ENCODE measurements at regions not wholly inside any gene's neighbourhood (a gene's known extent, or its start where the extent isn't known, plus 50 kb on each side); places are given as distances from the start of the nearest gene placed in this dataset.
A peak's percentile ranks its signal among the peaks of the same experiment; 100 is the strongest.

GRCh38 chr13:55214841-55215345, 1925.8 kb upstream of the PRR20A start:
- no peak for DNase-seq
- no peak overlapping the region for H3K4me3 ChIP-seq (ENCODE audit: insufficient read depth, low read depth, low read length)
- H3K27me3 ChIP-seq (ENCODE audit: control insufficient read depth, insufficient read depth, low read length): no peaks in the 10 kb centered on the region
- H3K36me3 ChIP-seq (replicated peaks; ENCODE audit: control insufficient read depth, insufficient read depth, low read length): no peaks in the 10 kb centered on the region

DNA sequence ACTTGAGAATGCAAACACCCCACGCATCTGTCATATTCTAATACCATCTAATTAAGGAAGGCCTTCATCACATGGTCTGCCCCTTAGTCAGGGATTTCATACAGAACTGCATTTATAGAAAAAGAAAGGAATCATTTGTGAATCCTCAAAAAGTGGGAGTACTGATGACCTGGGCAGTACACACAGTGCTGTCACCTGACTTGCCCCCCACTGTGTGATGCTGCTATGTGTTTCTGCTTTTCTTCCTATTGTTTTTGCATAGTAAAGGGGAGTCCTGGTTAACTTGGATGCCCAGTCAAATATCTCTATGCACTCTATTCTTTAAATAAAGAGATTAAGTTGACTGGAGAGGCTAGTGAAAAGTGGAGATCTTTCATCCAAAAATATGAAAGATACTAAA, 1921.2 kb upstream of the PRR20A start:
- no peaks in the 10 kb centered on the region for H3K36me3 ChIP-seq (replicated peaks; ENCODE audit: control insufficient read depth, insufficient read depth, low read length)
- no peak for DNase-seq
- no peak overlapping the region for H3K4me3 ChIP-seq (ENCODE audit: insufficient read depth, low read depth, low read length)
- no peaks in the 10 kb centered on the region for H3K27me3 ChIP-seq (ENCODE audit: control insufficient read depth, insufficient read depth, low read length)

GRCh38 chr13:55229906-55230569, 1910.7 kb upstream of the PRR20A start:
- Histone ChIP-seq H3K36me3 (replicated peaks; ENCODE audit: control insufficient read depth, insufficient read depth, low read length) (no peaks in the 10 kb centered on the region), H3K27me3 (ENCODE audit: control insufficient read depth, insufficient read depth, low read length) (no peaks in the 10 kb centered on the region), H3K4me3 (ENCODE audit: insufficient read depth, low read depth, low read length) (no peak overlapping the region)
- DNase-seq: no peak

GRCh38 chr13:55230570-55230908, 1910.2 kb upstream of the PRR20A start:
- no peak for DNase-seq
- no peaks in the 10 kb centered on the region for H3K36me3 ChIP-seq (replicated peaks; ENCODE audit: control insufficient read depth, insufficient read depth, low read length)
- H3K4me3 ChIP-seq (ENCODE audit: insufficient read depth, low read depth, low read length): no peak overlapping the region
- no peaks in the 10 kb centered on the region for H3K27me3 ChIP-seq (ENCODE audit: control insufficient read depth, insufficient read depth, low read length)

DNA sequence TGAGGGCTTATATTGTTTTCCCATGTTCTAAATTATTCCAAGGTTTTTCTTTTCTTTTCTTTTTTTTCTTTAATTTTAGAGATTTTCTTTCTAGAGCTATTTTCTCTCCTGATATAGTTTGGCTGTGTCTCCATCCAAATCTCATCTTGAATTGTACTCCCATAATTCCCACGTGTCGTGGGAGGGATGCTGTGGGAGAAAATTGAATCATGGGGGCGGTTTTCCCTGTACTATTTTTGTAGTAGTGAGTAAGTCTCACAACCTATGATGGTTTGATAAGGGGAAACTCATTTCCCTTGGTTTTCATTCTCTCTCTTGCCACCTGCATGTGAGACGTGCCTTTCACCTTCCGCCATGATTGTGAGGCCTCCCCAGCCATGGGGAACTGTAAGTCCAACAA, 1906.4 kb upstream of the PRR20A start:
- no peak for DNase-seq
- no peaks in the 10 kb centered on the region for H3K27me3 ChIP-seq (ENCODE audit: control insufficient read depth, insufficient read depth, low read length)
- H3K36me3 ChIP-seq (replicated peaks; ENCODE audit: control insufficient read depth, insufficient read depth, low read length): no peaks in the 10 kb centered on the region
- no peak overlapping the region for H3K4me3 ChIP-seq (ENCODE audit: insufficient read depth, low read depth, low read length)

DNA sequence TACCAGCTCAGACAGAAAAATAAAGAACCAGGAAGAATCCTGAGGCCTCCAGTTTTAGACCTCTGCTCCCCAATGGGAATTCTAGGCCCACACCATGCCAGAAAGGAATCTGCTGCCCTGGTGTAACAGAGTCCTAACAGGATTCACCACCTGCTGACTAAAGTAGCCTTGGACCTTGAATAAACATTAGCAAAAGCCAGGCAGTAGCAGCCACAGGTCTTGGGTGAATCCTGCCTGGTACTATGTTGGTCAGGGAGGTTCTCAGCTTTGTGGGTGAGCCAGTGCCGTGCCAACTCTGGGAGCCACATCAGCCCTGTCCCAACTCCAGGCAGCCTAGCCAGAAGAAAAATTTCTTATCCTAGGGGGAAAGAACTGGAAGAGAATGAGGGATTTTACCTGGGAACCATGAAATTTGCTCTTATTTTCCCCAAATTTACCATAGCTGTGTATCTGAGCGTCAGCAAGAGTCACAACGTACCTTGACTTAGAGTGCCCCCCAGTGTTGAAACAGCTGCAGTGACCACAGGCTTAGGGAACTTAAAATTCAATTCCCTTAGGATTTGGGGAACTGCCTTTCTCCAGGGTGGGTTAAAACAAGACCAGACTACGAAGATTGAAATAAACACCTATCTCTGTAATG, 1895.6 kb upstream of the PRR20A start:
- peak; percentile 35 for DNase-seq
- no peak overlapping the region for H3K4me3 ChIP-seq (ENCODE audit: insufficient read depth, low read depth, low read length)
- no peaks in the 10 kb centered on the region for H3K27me3 ChIP-seq (ENCODE audit: control insufficient read depth, insufficient read depth, low read length)
- H3K36me3 ChIP-seq (replicated peaks; ENCODE audit: control insufficient read depth, insufficient read depth, low read length): no peaks in the 10 kb centered on the region

- DNase-seq: no peak
- no peaks in the 10 kb centered on the region for H3K36me3 ChIP-seq (replicated peaks; ENCODE audit: control insufficient read depth, insufficient read depth, low read length)
- H3K27me3 ChIP-seq (ENCODE audit: control insufficient read depth, insufficient read depth, low read length): no peaks in the 10 kb centered on the region
- H3K4me3 ChIP-seq (ENCODE audit: insufficient read depth, low read depth, low read length): no peak overlapping the region
Observed at GRCh38 chr13:55255236-55255635, 1885.5 kb upstream of the PRR20A start.

GRCh38 chr13:55263045-55263444, 1877.7 kb upstream of the PRR20A start:
- H3K36me3 ChIP-seq (replicated peaks; ENCODE audit: control insufficient read depth, insufficient read depth, low read length): no peaks in the 10 kb centered on the region

DNA sequence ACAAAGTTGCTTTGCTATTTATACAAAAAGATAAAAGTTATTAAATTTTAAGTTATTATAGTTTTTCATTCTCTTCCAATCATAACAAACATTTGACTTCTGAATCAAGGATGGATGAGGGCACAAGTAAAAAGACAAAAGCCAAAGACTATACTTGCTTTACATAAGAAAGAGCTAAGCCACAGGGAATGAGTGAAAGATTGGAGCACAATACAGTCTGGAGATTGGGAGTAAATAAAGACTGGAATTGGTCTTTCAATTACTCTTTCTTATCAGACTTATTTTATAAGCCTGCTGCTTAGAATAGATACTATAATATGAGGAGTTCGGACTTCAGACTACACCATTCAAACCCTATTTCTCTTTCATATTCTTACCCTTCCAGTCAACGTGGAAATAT, 1874.1 kb upstream of the PRR20A start:
- Histone ChIP-seq H3K4me3 (ENCODE audit: insufficient read depth, low read depth, low read length) (no peak overlapping the region), H3K36me3 (replicated peaks; ENCODE audit: control insufficient read depth, insufficient read depth, low read length) (no peaks in the 10 kb centered on the region), H3K27me3 (ENCODE audit: control insufficient read depth, insufficient read depth, low read length) (no peaks in the 10 kb centered on the region)
- DNase-seq: peak; percentile 6

More at GRCh38 chr13:55263045-55263444, 1877.7 kb upstream of the PRR20A start:
- no peak for DNase-seq
- H3K4me3 ChIP-seq (ENCODE audit: insufficient read depth, low read depth, low read length): no peak overlapping the region
- no peaks in the 10 kb centered on the region for H3K27me3 ChIP-seq (ENCODE audit: control insufficient read depth, insufficient read depth, low read length)

GRCh38 chr13:55298201-55298600, 1842.5 kb upstream of the PRR20A start:
- DNase-seq: no peak
- Histone ChIP-seq H3K27me3 (ENCODE audit: control insufficient read depth, insufficient read depth, low read length) (no peaks in the 10 kb centered on the region), H3K36me3 (replicated peaks; ENCODE audit: control insufficient read depth, insufficient read depth, low read length) (no peaks in the 10 kb centered on the region), H3K4me3 (ENCODE audit: insufficient read depth, low read depth, low read length) (no peak overlapping the region)

DNA sequence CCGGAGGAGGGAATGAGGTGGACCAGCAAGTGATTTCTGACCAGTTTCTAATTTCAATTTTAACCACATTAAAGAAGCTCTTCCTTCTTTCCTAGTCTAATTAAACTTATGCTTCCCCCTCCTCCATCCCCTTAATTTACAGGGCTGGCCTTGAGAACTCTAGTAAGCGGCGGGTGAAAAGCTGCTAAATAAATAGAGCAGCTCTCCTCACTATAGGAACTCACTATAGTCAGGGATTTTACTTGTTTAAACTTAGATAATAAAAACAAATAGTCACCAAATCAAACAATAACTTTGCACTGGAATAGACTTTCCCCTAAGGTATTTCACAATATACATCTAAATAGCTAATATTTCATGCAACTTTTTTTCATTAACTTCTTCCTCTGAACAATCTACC, 1838.2 kb upstream of the PRR20A start:
- DNase-seq: no peak
- Histone ChIP-seq H3K4me3 (ENCODE audit: insufficient read depth, low read depth, low read length) (no peak overlapping the region), H3K36me3 (replicated peaks; ENCODE audit: control insufficient read depth, insufficient read depth, low read length) (no peaks in the 10 kb centered on the region), H3K27me3 (ENCODE audit: control insufficient read depth, insufficient read depth, low read length) (no peaks in the 10 kb centered on the region)

GRCh38 chr13:55307909-55308308, 1832.8 kb upstream of the PRR20A start:
- Histone ChIP-seq H3K36me3 (replicated peaks; ENCODE audit: control insufficient read depth, insufficient read depth, low read length) (no peaks in the 10 kb centered on the region), H3K4me3 (ENCODE audit: insufficient read depth, low read depth, low read length) (no peak overlapping the region), H3K27me3 (ENCODE audit: control insufficient read depth, insufficient read depth, low read length) (no peaks in the 10 kb centered on the region)
- no peak for DNase-seq

GRCh38 chr13:55341891-55342290, 1798.8 kb upstream of the PRR20A start:
- Histone ChIP-seq H3K27me3 (ENCODE audit: control insufficient read depth, insufficient read depth, low read length) (no peaks in the 10 kb centered on the region), H3K4me3 (ENCODE audit: insufficient read depth, low read depth, low read length) (no peak overlapping the region), H3K36me3 (replicated peaks; ENCODE audit: control insufficient read depth, insufficient read depth, low read length) (no peaks in the 10 kb centered on the region)
- DNase-seq: no peak

DNA sequence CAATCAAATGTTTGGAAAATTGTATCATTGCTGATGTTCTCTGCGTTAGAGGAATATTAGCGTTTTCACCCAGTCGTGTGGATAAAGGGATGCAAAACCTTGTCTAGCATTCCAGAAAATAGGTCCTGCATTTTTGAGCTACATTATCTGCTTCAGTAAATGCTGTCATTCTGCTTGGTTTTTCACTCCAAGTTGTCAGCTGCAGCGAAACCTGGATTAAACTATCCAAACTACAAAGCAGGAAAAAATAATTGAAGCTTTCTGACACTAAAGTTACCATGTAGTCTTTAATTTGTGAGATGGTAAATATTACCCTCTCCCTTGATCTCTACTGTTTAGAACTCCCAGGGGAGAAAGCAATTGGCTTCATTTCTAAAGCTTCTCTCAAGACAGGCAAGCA, 1795.5 kb upstream of the PRR20A start:
- H3K36me3 ChIP-seq (replicated peaks; ENCODE audit: control insufficient read depth, insufficient read depth, low read length): no peaks in the 10 kb centered on the region
- DNase-seq: no peak
- H3K4me3 ChIP-seq (ENCODE audit: insufficient read depth, low read depth, low read length): no peak overlapping the region
- H3K27me3 ChIP-seq (ENCODE audit: control insufficient read depth, insufficient read depth, low read length): no peaks in the 10 kb centered on the region

DNA sequence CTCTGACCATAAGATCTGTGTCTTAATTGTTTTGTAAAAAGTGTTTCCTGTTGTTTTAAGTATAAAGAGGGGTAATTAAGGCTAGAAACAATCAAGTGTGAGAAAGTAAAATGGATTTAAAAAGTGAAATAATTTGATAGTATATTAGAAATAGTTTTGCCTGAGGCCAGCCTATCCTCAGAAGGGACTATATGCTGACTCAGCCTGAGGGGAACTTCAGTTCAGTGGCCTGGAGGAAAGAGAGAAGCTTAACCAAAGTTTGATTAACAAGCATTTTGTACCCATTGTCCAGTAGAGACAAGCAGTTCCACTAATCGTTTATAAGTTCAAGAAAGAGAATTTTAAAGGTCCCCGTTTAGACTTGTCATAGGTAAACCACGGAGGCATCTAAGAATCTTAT, 1793.2 kb upstream of the PRR20A start:
- Histone ChIP-seq H3K4me3 (ENCODE audit: insufficient read depth, low read depth, low read length) (no peak overlapping the region), H3K27me3 (ENCODE audit: control insufficient read depth, insufficient read depth, low read length) (no peaks in the 10 kb centered on the region), H3K36me3 (replicated peaks; ENCODE audit: control insufficient read depth, insufficient read depth, low read length) (no peaks in the 10 kb centered on the region)
- no peak for DNase-seq

All from H7 (cell line).